NCI-H2107 treated with DMSO at 0.1 percent for 48 hours (cell line): ENCODE measurements at regions not wholly inside any gene's neighbourhood (a gene's known extent, or its start where the extent isn't known, plus 50 kb on each side); places are given as distances from the start of the nearest gene placed in this dataset.
"Not testable (repeated sequence)": the region's sequence is repeated elsewhere in the genome, so short reads cannot be mapped to it uniquely, and the experiment has no call there.

ENCODE experiments used
- DNase-seq: peaks from one replicate; lab custom pipeline; 2025; ENCODE audit not compliant: unreplicated experiment; lab: John Stamatoyannopoulos, UW

DNA sequence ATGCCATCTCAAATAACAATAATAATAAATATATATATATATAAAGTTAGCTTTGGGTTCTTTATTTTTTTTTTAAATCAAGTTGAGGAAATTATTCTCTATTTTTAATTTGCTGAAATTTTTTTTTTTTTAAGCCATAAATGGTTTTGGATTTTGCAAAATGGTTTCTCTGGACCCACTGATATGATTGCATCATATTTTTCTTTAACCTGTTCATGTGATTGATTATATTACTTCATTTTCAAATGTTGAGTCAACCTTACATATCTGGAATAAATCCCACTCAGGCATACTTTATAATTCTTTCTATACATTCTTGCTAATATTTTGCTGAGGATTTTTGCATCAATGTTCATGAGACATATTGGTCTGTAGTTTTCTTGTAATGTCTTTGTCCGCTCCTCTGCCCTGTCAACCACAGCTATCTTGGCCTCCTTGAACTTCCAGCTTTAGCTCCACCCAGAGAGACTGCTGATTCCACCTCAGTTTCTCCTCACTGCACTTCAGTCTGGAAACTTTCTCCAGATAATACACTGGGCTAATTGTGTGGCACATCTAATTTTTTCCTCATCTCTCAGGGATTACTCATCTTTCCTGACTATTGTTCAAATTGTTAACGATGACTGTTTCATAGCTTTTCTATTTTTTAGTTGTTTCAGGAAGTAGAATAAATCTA lies 160.9 kb upstream of the GIMD1 start:
- DNase-seq: no peak

DNA sequence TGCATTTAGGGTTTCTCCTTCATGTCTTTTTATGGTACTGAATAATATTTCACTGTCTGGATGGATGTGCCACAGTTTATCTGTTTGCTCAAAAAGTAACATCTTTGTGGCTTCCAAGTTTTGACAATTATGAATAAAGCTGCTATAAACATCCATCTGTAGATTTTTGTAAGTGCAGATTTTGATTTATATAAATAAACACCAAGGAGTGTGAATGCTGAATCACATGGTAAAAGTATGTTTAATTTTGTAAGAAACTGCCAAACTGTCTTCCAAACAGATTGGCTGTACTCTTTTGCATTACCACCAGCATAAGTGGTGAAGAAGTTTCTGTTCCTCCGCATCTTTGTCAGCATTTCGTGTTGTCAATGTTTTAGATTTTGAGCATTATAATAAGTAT lies 158.7 kb upstream of the GIMD1 start:
- no peak for DNase-seq

DNA sequence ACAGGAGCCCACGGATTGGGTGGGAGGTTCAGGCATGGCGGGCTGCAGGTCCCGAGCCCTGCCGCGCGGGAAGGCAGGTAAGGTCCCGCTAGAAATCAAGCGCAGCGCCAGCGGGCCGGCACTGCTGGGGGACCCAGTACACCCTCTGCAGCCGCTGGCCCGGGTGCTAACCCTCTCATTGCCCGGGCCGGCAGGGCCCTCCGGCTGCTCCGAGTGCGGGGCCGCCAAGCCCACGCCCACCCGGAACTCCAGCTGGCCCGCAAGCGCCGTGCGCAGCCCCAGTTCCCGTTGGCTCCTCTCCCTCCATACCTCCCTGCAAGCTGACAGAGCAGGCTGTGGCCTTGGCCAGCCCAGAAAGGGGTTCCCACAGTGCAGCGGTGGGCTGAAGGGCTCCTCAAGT lies 156.8 kb upstream of the GIMD1 start:
- DNase-seq: not testable (repeated sequence)

DNA sequence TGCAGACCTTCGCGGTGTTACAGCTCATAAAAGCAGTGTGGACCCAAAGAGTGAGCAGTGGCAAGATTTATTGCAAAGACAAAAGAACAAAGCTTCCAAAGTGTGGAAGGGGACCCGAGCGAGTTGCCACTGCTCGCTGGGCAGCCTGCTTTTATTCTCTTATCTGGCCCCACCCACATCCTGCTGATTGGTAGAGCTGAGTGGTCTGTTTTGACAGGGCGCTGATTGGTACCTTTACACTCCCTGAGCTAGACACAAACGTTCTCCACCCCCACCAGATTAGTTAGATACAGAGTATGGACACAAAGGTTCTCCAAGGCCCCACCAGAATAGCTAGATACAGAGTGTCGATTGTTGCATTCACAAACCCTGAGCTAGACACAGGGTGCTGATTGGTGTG lies 156.2 kb upstream of the GIMD1 start:
- DNase-seq: not testable (repeated sequence)

DNA sequence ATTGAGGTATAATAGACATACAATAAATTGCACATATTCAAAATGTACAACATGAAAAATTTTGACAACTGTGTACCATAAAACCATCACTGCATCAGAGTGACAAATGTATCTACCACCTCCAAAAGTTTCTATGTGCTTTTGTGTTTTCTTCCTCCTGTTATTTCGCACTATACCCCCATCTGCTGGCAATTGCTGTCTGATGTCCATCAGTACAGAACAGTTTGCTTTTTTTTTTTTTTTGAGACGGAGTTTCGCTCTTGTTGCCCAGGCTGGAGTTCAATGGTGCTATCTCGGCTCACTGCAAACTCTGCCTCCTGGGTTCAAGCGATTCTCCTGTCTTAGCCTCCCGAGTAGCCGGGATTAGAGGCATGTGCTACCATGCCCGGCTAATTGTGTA lies 154.3 kb upstream of the GIMD1 start:
- DNase-seq: no peak

DNA sequence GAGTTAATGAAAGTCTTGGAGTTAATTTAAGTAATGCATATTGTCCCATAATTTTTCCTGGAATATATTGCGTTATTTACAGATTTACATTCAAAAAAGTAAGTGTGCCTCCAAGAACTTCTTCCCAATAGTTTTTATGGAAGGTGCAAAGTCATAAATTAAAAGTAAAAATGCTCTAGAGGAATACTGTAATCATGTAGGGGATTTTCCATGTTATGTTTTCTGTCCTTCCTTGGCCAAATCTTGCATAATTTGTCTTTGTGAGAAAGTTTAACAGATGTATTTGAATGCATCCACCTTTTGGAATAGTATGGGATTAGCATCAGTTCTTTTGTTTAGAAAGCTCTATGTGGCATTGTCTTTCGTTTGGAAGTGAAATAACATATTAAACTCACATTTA lies 144.1 kb upstream of the GIMD1 start:
- no peak for DNase-seq

DNA sequence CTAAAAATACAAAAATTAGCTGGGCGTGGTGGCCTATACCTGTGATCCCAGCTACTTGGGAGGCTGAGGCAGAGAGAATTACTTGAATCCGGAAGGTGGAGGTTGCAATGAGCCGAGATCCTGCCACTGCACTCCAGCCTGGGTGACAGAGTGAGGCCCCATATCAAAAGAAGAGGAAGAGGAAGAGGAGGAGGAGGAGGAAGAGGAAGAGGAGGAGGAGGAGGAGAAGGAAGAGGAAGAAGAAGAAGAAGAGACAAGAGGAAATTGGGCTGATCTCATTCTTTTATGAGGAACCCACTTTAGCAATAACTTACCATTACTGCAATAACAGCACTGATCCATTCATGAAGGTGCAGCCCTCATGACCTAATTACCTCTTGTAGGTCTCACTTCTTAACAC lies 138.9 kb upstream of the GIMD1 start:
- DNase-seq: no peak

DNA sequence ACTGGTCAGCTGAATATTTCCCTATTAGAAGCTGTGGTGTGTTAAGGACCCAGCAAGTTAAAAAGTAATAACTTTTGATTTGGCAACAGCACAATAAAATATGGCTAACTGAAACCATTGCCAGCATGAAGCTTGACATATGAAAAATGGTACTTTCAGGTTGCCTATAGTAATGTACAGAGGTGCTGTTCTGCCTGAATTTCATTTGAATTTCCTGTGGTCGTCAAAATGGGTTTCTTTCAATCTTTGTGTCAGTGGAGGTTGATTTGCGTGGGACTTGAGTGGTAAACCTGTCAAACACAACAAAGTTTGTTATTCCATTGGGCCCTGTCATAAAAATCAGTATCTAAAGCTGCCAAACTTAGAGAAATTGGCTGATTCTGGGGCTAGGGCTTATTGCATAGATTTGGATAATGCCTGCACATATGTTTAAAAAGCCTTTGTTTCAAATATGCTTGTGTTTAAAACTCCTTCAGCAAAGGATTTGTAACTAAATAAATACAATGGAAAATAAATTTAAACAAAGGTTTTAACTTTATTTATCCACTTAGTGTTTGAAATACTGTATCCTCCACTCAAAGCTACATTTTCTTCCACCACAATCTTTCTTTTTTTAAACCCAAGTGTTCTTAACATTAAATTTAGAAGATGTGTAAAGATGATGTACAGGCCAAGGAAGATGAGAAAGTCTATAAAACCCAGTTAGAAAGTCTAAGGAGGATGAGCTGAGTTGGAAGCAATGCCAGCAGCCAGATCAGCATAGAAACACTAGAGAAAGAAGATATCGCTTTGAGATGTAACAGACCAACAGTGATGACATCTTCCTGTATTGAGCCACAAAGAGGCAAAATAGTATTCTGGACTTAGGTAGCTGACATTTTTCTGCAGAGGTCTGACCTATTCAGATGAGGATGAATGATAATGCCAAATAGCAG lies 134.8 kb upstream of the GIMD1 start:
- DNase-seq: no peak

DNA sequence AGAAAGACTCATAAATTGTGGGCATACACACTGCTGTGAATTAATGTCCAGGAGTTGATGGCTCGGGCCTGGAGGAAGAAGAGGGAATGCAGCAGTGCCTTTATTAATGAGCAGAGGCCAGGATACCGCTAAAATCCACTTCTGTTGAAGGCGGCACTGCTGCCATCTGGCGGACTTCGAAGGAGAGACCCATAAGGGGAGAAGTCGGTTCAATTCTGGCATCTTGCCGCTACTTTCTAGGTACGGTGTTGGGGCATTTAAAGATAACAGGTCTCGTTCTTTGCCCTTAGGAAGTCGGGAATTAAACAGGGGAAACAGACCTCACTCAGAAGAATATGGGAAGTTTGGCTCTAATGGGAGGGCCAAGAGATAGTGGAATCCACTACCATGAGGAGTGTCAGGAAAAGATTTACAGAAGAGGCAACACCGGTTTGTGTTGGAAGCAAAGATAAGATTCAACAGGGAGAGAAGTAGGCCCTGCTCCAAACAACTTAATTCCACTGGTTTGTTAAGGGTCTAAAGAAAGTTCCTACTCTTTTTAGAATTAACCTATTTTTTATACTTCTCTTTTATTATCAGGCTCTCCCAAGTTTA lies 133.6 kb upstream of the GIMD1 start:
- no peak for DNase-seq

DNA sequence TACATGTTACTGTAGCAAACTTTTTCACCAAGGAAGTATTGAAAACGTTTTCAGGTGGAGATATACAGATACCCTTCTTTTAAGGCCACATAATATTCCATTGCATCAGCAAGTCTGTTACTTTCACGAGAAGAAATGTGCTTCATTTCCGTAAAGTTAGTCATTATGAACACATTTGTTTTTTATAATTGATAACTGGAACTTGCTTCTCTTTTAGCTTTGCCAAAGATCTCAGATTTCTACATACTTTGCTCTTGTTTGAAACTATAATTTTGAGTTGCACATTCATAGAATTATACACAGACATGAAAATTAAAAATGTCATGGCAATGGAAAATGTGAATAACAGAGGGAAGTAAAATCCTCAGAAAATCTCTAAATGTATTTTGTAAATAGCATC lies 128.7 kb upstream of the GIMD1 start:
- DNase-seq: no peak

DNA sequence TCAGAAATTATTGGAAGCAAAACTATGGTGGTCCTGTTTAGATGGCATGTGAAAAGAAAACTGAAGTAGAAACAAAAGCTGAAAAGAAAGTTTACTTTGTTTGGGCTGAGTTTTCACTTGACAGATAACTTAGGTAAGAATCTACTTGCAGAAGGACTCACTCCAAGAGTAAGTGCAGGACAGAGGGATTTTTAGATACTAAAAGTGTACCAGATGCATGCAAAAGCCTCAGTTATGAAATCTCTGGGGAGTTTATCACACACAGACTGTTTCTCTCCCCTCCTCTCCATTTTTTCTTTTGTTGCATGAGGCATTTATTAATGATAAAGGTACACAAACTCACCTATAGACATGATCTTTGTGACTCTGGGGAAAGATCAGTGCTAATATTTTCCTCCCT lies 127.5 kb upstream of the GIMD1 start:
- DNase-seq: no peak

DNA sequence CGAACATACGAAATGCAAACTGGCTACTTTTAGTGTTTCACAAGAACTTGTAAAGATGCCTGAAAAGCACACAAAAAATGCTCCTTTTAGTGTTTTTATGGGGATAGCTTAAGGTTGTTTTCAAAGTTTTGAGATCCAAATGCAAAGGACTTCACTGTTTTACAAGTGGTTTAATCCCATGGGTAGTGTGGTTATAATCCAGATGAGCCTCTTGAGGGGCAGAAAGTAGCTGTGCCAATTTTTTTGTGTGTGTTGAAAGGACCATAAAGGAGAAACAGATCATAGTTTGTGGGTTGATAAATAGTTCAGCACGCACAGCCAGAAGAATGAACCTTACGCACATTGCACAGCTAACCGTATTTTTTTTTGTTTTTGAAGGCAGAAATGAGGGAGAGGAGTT lies 126.9 kb upstream of the GIMD1 start:
- no peak for DNase-seq

DNA sequence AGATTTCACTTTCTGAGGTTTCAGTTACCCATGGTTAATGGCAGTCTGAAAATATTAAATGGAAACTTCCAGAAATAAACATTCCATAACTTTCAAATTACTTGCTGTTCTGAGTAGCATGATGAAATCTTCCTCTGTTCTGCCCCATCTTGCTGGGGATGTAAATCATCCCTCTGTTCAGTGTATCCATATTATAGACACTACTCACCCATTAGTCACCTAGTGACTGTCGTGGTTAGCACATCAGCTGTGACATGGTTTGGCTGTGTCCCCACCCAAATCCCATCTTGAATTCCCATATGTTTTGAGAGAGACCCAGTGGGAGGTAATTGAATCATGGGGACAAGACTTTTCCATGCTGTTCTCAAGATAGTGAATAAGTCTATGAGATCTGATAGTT lies 125.5 kb upstream of the GIMD1 start:
- no peak for DNase-seq

DNA sequence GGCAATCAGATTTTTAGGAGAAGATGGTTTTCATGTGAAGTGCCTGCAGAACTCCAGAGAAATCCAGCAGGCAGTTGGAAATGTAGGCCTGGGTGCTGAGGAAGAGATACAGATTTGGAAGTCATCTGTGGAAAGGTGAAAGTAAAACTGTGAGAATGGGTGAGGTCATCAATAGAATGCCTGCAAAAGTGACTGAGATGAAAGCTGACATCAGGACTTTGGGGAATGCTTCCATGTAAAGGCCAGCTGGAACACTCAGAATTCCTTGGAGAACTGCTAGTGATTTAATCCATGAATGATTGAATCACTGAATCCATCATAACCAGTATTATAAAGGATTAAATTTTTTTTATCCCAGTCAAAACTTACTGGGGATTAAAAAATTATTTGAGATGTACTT lies 124.5 kb upstream of the GIMD1 start:
- no peak for DNase-seq

DNA sequence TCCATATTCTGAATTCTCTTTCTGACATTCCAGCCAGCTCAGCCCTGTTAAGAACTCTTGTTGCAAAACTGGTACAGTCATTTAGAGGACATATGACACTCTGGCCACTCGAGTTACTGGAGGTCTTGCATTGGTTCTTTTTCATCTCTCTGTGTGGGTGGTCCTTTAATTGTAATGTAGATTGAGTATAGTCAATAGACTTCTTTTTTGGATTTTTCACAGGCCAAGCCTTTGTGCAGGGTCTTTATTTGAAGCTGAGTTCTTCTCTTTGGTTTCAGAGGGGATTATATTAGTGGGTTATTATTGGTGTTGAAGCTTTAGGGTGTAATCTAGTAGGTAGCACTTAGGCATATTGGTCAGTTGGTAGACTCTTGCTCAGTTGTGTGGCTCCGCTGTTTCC lies 118.0 kb upstream of the GIMD1 start:
- no peak for DNase-seq

DNA sequence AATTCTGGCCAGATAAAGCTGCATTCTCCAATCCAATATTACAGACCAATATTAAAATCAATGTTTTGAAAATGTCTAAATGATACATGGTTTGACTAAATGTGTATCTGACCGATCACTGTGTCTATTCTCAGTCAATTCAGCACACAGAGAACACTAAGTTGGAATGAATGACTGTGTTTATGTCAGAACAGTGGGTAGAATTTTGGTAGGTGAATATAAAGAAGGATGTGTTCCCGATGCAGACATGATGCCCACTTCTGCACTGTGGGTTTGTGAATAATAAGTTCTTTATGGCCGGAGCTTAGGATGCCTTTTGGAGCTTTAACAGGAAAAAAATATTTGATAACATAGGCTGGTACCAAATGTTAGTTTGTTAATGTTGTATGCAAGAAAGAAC lies 113.2 kb upstream of the GIMD1 start:
- DNase-seq: no peak

DNA sequence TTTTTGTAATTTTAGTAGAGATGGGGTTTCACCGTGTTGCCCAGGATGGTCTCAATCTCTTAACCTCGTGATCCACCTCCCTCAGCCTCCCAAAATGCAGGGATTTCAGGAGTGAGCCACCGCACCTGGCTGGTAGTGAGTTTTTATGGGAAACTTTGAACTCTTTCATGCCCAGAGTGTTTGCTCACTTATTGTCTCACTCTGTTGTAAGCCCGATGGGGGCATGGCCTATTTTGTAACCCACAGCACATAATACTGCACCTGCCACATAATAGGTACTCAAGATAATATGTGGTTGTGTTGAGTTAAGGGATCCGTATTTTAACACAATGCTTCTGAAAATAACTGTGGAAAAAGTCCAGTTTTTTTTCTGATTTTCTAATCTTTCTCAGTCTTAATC lies 109.6 kb upstream of the GIMD1 start:
- DNase-seq: peak; percentile 35

DNA sequence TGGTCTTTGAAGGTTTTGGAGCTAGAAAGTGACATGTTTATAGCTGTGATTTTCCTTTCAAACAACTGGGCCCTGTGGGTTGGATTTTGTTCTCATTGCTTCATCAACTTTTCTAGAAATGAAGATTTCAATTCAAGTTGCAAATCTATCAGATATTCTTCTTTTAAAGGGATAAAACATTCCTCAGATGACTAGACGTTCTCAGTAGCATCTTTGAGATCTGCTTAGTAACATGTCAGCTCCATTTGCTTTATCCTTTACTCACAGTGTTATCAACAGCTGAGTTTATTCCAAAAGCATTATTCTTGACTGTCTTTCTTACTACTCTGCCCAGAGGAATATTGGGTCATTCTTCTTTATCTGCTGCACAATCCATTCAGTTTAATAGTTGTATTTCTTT lies 108.2 kb upstream of the GIMD1 start:
- DNase-seq: no peak

DNA sequence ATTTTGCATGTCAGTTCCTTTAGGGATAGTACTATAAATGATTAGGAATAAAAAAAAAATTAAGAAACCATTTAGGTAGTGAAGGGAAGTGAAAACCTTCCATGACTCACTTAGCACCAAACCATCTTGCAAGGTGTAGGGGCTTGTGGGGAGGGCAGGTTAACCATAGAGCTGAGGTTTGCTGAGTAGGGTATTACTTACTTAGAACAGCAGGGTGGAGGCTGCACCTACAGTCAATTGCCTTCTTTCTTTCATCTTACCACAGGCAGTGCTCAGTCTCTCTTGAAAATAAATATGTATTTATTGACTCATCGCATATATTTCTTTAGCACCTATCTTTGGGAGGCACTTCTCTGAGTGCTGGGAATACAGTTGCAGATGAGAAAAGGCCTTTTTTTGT lies 104.9 kb upstream of the GIMD1 start:
- DNase-seq: no peak

DNA sequence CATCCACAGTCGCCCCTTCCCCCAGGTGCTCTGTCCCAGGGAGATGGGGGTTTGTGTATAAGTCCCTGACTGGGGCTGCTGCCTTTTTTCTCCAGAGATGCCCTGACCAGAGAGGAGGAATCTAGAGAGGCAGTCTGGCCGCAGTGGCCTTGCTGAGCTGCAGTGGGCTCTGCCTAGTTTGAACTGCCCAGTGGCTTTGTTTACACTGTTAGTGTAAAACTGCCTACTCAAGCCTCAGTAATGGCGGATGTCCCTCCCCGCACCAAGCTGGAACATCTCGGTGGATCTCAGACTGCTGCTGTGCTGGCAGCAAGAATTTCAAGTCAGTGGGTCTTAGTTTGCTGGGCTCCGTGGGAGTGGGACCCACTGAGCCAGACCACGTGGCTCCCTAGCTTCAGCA lies 102.6 kb upstream of the GIMD1 start:
- DNase-seq: no peak

DNA sequence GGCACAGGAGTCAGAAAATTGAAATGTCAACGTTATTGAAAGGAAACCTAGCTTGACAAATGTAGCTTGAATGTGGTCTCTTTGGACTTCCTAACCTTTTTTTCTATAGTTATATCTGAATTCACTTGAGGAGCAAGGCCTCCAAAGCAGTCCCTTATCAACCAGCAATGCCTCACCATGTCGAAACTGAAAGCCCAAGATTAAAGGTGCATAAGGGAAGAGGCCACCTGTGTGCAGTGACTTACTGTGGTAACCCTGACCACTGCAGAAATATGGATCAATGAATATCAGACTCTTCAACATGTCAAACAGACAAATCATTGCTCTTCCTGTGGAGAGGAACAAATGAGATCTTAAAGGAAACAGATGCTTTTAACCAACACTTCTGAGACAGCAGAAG lies 95.0 kb upstream of the GIMD1 start:
- DNase-seq: no peak

DNA sequence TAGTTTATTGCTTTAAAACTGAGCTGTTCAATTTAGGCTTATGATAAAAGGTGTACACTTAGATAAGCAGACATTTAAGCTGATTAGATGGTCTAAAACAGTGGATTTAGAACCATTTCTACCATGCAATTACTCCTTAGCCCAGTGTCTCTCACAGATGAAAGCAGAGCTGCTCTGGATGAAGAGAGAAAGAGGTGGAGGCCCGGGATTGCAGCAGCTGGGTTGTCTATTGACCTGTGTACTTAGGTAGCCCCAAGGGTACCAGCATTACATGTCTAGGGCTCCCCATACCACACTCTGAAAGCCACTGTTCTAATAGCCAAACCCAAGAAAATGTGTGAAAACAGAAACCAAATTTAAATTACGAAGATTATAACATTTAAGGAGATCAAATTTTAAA lies 86.0 kb upstream of the GIMD1 start:
- DNase-seq: no peak
